HepG2 (cell line): ENCODE measurements at regions not wholly inside any gene's neighbourhood (a gene's known extent, or its start where the extent isn't known, plus 50 kb on each side); places are given as distances from the start of the nearest gene placed in this dataset.

Experiments used
- CREB1 ChIP-seq, 2 experiments: fragments of 450-650 bp in 1 of 2; IDR thresholded peaks; 2 replicates each; pipeline ENCODE4 v1.6.1; 2016 to 2017; ENCODE audit warnings: control low read depth in 1 of 2, mild to moderate bottlenecking in 1 of 2, missing compliant biosample characterization in 1 of 2, missing genetic modification characterization in 1 of 2
- FOSL2 ChIP-seq: sonication (generic); formaldehyde crosslinking; IDR thresholded peaks from 2 replicates; pipeline ENCODE4 v1.4.0; 2020; ENCODE audit warnings: missing genetic modification reagents
- FOXA3 ChIP-seq: IDR thresholded peaks from 2 replicates; pipeline ENCODE4 v1.6.1; 2016; ENCODE audit warnings: missing genetic modification reagents, missing compliant biosample characterization
- LCORL ChIP-seq, 2 experiments: fragments of 450-650 bp in 1 of 2; sonication (generic) in 1 of 2; formaldehyde crosslinking in 1 of 2; IDR thresholded peaks; 2 replicates each; pipeline versions ENCODE4 v1.5.0 to v1.6.1; 2017 to 2020; ENCODE audit warnings: antibody characterized with exemption in 1 of 2, missing genetic modification reagents in 1 of 2
- NFYB ChIP-seq: sonication (generic); formaldehyde crosslinking; IDR thresholded peaks from 2 replicates; pipeline ENCODE4 v1.4.0; 2020; ENCODE audit warnings: missing genetic modification reagents
- NFYC ChIP-seq: IDR thresholded peaks from 2 replicates; pipeline ENCODE4 v1.6.1; 2016; ENCODE audit warnings: missing genetic modification reagents, missing compliant biosample characterization
- RAD21 ChIP-seq: fragments of 450-650 bp; formaldehyde crosslinking; IDR thresholded peaks from 2 replicates; pipeline ENCODE4 v1.5.0; 2020; ENCODE audit warnings: mild to moderate bottlenecking
- RNF2 ChIP-seq: fragments of 450-650 bp; conservative IDR thresholded peaks from 2 replicates; pipeline ENCODE4 v1.6.1; 2016; ENCODE audit warnings: low read depth
- SMC3 ChIP-seq: IDR thresholded peaks from 2 replicates; pipeline ENCODE4 v1.6.1; 2011; ENCODE audit warnings: low read length, improper control_type of control experiment
- STAG1 ChIP-seq: sonication (generic); formaldehyde crosslinking; IDR thresholded peaks from 2 replicates; pipeline ENCODE4 v1.4.0; 2020; ENCODE audit warnings: missing genetic modification reagents
- YEATS2 ChIP-seq: sonication (generic); formaldehyde crosslinking; IDR thresholded peaks from 2 replicates; pipeline ENCODE4 v1.4.0; 2020; ENCODE audit warnings: missing genetic modification reagents, borderline replicate concordance
- ZNF230 ChIP-seq: sonication (generic); formaldehyde crosslinking; IDR thresholded peaks from 2 replicates; pipeline ENCODE4 v1.4.0; 2020; ENCODE audit warnings: mild to moderate bottlenecking, missing genetic modification reagents
- ZNF234 ChIP-seq: sonication (generic); formaldehyde crosslinking; conservative IDR thresholded peaks from 2 replicates; pipeline ENCODE4 v1.5.1; 2020; ENCODE audit warnings: mild to moderate bottlenecking, missing genetic modification reagents
- TF ChIP-seq, protein P1 (sequence below): sonication (generic); formaldehyde crosslinking; IDR thresholded peaks from 2 replicates; pipeline ENCODE4 v1.5.0; 2020; ENCODE audit warnings: mild to moderate bottlenecking, missing genetic modification reagents, borderline replicate concordance
- TF ChIP-seq, protein P2 (sequence below): sonication (generic); formaldehyde crosslinking; IDR thresholded peaks from 2 replicates; pipeline ENCODE4 v1.5.0; 2020; ENCODE audit warnings: mild to moderate bottlenecking, missing genetic modification reagents, moderate library complexity
- TF ChIP-seq, protein P3 (sequence below): sonication (generic); formaldehyde crosslinking; IDR thresholded peaks from 2 replicates; pipeline ENCODE4 v1.4.0; 2020; ENCODE audit warnings: missing genetic modification reagents

- TF ChIP-seq, protein P1, sequence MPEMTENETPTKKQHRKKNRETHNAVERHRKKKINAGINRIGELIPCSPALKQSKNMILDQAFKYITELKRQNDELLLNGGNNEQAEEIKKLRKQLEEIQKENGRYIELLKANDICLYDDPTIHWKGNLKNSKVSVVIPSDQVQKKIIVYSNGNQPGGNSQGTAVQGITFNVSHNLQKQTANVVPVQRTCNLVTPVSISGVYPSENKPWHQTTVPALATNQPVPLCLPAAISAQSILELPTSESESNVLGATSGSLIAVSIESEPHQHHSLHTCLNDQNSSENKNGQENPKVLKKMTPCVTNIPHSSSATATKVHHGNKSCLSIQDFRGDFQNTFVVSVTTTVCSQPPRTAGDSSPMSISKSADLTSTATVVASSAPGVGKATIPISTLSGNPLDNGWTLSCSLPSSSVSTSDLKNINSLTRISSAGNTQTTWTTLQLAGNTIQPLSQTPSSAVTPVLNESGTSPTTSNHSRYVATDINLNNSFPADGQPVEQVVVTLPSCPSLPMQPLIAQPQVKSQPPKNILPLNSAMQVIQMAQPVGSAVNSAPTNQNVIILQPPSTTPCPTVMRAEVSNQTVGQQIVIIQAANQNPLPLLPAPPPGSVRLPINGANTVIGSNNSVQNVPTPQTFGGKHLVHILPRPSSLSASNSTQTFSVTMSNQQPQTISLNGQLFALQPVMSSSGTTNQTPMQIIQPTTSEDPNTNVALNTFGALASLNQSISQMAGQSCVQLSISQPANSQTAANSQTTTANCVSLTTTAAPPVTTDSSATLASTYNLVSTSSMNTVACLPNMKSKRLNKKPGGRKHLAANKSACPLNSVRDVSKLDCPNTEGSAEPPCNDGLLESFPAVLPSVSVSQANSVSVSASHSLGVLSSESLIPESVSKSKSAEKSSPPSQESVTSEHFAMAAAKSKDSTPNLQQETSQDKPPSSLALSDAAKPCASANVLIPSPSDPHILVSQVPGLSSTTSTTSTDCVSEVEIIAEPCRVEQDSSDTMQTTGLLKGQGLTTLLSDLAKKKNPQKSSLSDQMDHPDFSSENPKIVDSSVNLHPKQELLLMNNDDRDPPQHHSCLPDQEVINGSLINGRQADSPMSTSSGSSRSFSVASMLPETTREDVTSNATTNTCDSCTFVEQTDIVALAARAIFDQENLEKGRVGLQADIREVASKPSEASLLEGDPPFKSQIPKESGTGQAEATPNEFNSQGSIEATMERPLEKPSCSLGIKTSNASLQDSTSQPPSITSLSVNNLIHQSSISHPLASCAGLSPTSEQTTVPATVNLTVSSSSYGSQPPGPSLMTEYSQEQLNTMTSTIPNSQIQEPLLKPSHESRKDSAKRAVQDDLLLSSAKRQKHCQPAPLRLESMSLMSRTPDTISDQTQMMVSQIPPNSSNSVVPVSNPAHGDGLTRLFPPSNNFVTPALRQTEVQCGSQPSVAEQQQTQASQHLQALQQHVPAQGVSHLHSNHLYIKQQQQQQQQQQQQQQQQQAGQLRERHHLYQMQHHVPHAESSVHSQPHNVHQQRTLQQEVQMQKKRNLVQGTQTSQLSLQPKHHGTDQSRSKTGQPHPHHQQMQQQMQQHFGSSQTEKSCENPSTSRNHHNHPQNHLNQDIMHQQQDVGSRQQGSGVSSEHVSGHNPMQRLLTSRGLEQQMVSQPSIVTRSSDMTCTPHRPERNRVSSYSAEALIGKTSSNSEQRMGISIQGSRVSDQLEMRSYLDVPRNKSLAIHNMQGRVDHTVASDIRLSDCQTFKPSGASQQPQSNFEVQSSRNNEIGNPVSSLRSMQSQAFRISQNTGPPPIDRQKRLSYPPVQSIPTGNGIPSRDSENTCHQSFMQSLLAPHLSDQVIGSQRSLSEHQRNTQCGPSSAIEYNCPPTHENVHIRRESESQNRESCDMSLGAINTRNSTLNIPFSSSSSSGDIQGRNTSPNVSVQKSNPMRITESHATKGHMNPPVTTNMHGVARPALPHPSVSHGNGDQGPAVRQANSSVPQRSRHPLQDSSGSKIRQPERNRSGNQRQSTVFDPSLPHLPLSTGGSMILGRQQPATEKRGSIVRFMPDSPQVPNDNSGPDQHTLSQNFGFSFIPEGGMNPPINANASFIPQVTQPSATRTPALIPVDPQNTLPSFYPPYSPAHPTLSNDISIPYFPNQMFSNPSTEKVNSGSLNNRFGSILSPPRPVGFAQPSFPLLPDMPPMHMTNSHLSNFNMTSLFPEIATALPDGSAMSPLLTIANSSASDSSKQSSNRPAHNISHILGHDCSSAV: no peak
- TF ChIP-seq RAD21 (CRISPR knock-in tag): peak; percentile 76
- TF ChIP-seq RNF2: no peak
- no peak for TF ChIP-seq ZNF234
- TF ChIP-seq LCORL (IDR thresholded peaks at IDR 0.05): no peak
- no peak for TF ChIP-seq LCORL (CRISPR knock-in tag; IDR thresholded peaks at IDR 0.05)
- TF ChIP-seq SMC3: peak; percentile 96
- TF ChIP-seq, protein P2, sequence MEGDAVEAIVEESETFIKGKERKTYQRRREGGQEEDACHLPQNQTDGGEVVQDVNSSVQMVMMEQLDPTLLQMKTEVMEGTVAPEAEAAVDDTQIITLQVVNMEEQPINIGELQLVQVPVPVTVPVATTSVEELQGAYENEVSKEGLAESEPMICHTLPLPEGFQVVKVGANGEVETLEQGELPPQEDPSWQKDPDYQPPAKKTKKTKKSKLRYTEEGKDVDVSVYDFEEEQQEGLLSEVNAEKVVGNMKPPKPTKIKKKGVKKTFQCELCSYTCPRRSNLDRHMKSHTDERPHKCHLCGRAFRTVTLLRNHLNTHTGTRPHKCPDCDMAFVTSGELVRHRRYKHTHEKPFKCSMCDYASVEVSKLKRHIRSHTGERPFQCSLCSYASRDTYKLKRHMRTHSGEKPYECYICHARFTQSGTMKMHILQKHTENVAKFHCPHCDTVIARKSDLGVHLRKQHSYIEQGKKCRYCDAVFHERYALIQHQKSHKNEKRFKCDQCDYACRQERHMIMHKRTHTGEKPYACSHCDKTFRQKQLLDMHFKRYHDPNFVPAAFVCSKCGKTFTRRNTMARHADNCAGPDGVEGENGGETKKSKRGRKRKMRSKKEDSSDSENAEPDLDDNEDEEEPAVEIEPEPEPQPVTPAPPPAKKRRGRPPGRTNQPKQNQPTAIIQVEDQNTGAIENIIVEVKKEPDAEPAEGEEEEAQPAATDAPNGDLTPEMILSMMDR: peak; percentile 86
- peak; percentile 51 for TF ChIP-seq NFYC (CRISPR knock-in tag)
- peak; percentile 96 for TF ChIP-seq STAG1 (CRISPR knock-in tag)
- TF ChIP-seq FOXA3: peak; percentile 27; the same call in 1 of the 2 replicates
- no peak for TF ChIP-seq YEATS2
- no peak for TF ChIP-seq ZNF230 (CRISPR knock-in tag)
- no peak for TF ChIP-seq NFYB (CRISPR knock-in tag)
- TF ChIP-seq CREB1 (IDR thresholded peaks at IDR 0.05): no peak
- peak; percentile 56 for TF ChIP-seq CREB1 (CRISPR knock-in tag; IDR thresholded peaks at IDR 0.05)
- peak; percentile 32; the same call in 1 of the 2 replicates for TF ChIP-seq FOSL2 (CRISPR knock-in tag)
- TF ChIP-seq, protein P3, sequence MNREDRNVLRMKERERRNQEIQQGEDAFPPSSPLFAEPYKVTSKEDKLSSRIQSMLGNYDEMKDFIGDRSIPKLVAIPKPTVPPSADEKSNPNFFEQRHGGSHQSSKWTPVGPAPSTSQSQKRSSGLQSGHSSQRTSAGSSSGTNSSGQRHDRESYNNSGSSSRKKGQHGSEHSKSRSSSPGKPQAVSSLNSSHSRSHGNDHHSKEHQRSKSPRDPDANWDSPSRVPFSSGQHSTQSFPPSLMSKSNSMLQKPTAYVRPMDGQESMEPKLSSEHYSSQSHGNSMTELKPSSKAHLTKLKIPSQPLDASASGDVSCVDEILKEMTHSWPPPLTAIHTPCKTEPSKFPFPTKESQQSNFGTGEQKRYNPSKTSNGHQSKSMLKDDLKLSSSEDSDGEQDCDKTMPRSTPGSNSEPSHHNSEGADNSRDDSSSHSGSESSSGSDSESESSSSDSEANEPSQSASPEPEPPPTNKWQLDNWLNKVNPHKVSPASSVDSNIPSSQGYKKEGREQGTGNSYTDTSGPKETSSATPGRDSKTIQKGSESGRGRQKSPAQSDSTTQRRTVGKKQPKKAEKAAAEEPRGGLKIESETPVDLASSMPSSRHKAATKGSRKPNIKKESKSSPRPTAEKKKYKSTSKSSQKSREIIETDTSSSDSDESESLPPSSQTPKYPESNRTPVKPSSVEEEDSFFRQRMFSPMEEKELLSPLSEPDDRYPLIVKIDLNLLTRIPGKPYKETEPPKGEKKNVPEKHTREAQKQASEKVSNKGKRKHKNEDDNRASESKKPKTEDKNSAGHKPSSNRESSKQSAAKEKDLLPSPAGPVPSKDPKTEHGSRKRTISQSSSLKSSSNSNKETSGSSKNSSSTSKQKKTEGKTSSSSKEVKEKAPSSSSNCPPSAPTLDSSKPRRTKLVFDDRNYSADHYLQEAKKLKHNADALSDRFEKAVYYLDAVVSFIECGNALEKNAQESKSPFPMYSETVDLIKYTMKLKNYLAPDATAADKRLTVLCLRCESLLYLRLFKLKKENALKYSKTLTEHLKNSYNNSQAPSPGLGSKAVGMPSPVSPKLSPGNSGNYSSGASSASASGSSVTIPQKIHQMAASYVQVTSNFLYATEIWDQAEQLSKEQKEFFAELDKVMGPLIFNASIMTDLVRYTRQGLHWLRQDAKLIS: no peak
Measured at GRCh38 chr9:90102292-90102901, 497.6 kb downstream of the GADD45G start (continued).
